ENCODE measurements at regions not wholly inside any gene's neighbourhood (a gene's known extent, or its start where the extent isn't known, plus 50 kb on each side); places are given as distances from the start of the nearest gene placed in this dataset.

DNA sequence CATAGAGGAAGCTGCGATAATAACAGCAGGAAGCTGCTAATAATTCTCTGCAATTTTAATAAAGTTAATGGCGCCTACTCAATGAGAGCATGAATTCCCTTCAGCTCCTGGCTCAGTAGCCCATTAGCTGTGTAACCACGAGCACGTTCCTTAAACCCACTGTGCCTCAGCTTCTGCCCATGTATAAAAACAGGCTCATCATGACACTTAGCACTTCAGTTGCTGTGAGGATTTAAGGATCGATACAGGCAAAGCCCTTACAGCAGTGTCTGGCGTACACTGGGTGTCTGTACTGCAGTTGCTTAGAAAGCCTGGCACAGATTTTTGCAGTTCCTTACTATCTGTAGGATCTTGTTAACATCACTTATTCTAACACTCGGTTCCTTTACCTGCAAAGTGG is 673.4 kb upstream of the ARGLU1 start:
- TF ChIP-seq, protein P1, sequence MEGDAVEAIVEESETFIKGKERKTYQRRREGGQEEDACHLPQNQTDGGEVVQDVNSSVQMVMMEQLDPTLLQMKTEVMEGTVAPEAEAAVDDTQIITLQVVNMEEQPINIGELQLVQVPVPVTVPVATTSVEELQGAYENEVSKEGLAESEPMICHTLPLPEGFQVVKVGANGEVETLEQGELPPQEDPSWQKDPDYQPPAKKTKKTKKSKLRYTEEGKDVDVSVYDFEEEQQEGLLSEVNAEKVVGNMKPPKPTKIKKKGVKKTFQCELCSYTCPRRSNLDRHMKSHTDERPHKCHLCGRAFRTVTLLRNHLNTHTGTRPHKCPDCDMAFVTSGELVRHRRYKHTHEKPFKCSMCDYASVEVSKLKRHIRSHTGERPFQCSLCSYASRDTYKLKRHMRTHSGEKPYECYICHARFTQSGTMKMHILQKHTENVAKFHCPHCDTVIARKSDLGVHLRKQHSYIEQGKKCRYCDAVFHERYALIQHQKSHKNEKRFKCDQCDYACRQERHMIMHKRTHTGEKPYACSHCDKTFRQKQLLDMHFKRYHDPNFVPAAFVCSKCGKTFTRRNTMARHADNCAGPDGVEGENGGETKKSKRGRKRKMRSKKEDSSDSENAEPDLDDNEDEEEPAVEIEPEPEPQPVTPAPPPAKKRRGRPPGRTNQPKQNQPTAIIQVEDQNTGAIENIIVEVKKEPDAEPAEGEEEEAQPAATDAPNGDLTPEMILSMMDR (conservative IDR thresholded peaks at IDR 0.05; ENCODE audit: low read depth, low read length) = no peak
- no peak for TF ChIP-seq EZH2 (IDR thresholded peaks at IDR 0.05; ENCODE audit: borderline replicate concordance, low read depth, low read length, poor library complexity, severe bottlenecking)

All from A673 (cell line).